ENCODE measurements at regions not wholly inside any gene's neighbourhood (a gene's known extent, or its start where the extent isn't known, plus 50 kb on each side); places are given as distances from the start of the nearest gene placed in this dataset.

DNA sequence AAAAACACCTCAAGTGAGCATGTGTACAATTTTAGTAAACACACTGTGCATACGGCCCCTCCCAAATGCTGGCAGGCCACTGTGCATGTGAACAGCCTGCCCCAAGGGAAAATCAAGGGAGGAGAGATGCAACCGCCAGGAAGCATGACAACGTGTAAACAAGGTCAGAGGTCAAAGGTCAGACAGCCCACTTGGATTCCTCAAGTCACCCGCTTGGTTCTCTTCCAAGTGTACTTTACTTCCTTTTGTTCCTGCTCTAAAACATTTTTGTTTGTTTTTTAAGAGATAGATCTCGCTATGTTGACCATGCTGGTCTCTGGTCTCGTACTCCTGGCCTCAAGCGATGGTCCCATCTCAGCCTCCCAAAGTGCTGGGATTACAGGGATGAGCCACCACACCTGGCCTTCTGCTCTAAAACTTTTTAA lies 126.7 kb upstream of the SHB start:
- ATAC-seq (no peak), DNase-seq (ENCODE audit: low spot score) (no peak)
- ChIA-PET CTCF (interaction anchor here (1.2 kb wide), 1 partner anchor 108 kb away, joined by 3 read pairs; no protein-coding TSS in a partner anchor), POLR2A (no interaction called here)
- peaks cover 63% of the 10 kb centered on the region for H3K27me3 Mint-ChIP-seq (ENCODE audit: low read depth)
- H3K4me1 Mint-ChIP-seq, result peaks cover 10% of the 10 kb centered on the region; the same call in 1 of the 2 replicates
- TF ChIP-seq GABPB1 (CRISPR knock-in tag; IDR thresholded peaks at IDR 0.05) (peak; percentile 58; the same call in 1 of the 2 replicates), ELF4 (CRISPR knock-in tag; IDR thresholded peaks at IDR 0.05; ENCODE audit: low read depth) (no peak)
- H3K27ac Mint-ChIP-seq, result no peak overlapping the region
- no peaks in the 10 kb centered on the region for H3K36me3 Mint-ChIP-seq
- no peak overlapping the region for H3K4me3 Mint-ChIP-seq
- no peaks in the 10 kb centered on the region for H3K9me3 Mint-ChIP-seq

DNA sequence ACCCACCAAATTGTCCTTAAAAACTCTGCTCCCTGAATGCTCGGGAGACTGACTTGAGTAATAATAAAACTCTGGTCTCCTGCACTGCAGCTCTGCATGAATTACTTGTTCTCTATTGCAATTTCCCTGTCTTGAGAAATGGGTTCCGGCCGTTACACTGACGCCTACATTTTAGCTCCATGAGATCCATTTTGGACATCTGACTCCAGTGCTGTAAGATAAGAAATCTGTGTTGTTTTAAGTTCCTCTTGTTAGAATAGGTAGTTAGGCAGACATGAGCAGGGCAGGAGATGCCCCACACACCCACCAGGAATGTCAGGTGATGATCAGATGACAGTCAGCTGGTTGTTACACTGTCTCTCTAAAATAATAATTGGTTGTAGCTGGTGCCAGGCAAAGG lies 125.8 kb upstream of the SHB start:
- Mint-ChIP-seq H3K27me3 (ENCODE audit: low read depth) (peaks cover 55% of the 10 kb centered on the region), H3K4me3 (no peak overlapping the region), H3K9me3 (no peaks in the 10 kb centered on the region), H3K36me3 (no peaks in the 10 kb centered on the region), H3K27ac (no peak overlapping the region), H3K4me1 (peaks cover 10% of the 10 kb centered on the region; the same call in 1 of the 2 replicates)
- TF ChIP-seq ZBTB21 (CRISPR knock-in tag; IDR thresholded peaks at IDR 0.05; ENCODE audit: borderline replicate concordance) (no peak), ZNF232 (CRISPR knock-in tag; IDR thresholded peaks at IDR 0.05) (no peak), JAZF1 (CRISPR knock-in tag; IDR thresholded peaks at IDR 0.05) (no peak), NFE2L1 (CRISPR knock-in tag; IDR thresholded peaks at IDR 0.05) (no peak), ZNF263 (CRISPR knock-in tag; IDR thresholded peaks at IDR 0.05; ENCODE audit: low read depth) (no peak), ZNF219 (CRISPR knock-in tag; IDR thresholded peaks at IDR 0.05; ENCODE audit: borderline replicate concordance) (no peak)
- TF ChIP-seq, protein P1, sequence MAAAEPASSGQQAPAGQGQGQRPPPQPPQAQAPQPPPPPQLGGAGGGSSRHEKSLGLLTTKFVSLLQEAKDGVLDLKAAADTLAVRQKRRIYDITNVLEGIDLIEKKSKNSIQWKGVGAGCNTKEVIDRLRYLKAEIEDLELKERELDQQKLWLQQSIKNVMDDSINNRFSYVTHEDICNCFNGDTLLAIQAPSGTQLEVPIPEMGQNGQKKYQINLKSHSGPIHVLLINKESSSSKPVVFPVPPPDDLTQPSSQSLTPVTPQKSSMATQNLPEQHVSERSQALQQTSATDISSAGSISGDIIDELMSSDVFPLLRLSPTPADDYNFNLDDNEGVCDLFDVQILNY (CRISPR knock-in tag; IDR thresholded peaks at IDR 0.05), result no peak
- TF ChIP-seq, protein P2, sequence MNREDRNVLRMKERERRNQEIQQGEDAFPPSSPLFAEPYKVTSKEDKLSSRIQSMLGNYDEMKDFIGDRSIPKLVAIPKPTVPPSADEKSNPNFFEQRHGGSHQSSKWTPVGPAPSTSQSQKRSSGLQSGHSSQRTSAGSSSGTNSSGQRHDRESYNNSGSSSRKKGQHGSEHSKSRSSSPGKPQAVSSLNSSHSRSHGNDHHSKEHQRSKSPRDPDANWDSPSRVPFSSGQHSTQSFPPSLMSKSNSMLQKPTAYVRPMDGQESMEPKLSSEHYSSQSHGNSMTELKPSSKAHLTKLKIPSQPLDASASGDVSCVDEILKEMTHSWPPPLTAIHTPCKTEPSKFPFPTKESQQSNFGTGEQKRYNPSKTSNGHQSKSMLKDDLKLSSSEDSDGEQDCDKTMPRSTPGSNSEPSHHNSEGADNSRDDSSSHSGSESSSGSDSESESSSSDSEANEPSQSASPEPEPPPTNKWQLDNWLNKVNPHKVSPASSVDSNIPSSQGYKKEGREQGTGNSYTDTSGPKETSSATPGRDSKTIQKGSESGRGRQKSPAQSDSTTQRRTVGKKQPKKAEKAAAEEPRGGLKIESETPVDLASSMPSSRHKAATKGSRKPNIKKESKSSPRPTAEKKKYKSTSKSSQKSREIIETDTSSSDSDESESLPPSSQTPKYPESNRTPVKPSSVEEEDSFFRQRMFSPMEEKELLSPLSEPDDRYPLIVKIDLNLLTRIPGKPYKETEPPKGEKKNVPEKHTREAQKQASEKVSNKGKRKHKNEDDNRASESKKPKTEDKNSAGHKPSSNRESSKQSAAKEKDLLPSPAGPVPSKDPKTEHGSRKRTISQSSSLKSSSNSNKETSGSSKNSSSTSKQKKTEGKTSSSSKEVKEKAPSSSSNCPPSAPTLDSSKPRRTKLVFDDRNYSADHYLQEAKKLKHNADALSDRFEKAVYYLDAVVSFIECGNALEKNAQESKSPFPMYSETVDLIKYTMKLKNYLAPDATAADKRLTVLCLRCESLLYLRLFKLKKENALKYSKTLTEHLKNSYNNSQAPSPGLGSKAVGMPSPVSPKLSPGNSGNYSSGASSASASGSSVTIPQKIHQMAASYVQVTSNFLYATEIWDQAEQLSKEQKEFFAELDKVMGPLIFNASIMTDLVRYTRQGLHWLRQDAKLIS (CRISPR knock-in tag; IDR thresholded peaks at IDR 0.05; ENCODE audit: borderline replicate concordance), result no peak
- CTCF ChIA-PET, result interaction anchor here (0.8 to 1.2 kb wide), 2 partner anchors 107 to 281 kb away, joined by 3 read pairs; no protein-coding TSS in a partner anchor
- DNase-seq (ENCODE audit: low spot score), result no peak
- POLR2A ChIA-PET, result no interaction called here
- no peak for ATAC-seq

DNA sequence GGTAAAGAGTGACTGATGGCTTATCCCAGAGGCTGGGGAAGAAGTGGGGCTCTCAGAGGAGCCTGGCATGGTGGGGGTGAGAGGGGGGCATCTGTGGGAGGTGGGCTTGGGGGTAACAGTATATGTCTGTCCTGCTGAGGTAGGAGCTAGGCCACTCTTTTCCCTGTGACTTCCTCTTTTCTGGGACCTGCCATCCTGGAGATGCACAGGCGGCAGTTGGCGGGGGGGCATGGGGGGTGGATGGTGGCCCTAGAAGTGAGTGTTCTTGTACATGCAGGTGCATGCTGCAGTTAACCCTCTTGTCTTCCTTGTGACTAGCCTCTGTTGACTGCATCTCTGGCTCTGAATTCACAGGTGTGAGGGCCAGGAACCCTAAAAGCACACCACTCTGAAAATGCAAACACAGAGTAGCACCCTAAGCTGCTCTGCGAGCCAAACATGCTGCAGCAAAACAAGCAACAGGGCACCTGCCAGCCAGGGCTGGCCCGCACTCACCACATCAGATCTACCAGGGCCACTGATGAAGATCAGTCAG lies 123.8 kb upstream of the SHB start:
- CTCF ChIA-PET, result no interaction called here
- H3K4me1 Mint-ChIP-seq, result peaks cover 10% of the 10 kb centered on the region; the same call in 1 of the 2 replicates
- POLR2A ChIA-PET, result no interaction called here
- H3K4me3 Mint-ChIP-seq, result no peak overlapping the region
- no peaks in the 10 kb centered on the region for H3K36me3 Mint-ChIP-seq
- H3K27ac Mint-ChIP-seq, result no peak overlapping the region
- TF ChIP-seq ZNF263 (CRISPR knock-in tag; IDR thresholded peaks at IDR 0.05; ENCODE audit: low read depth) (no peak), NFE2L1 (CRISPR knock-in tag; IDR thresholded peaks at IDR 0.05) (no peak), ZNF138 (CRISPR knock-in tag; conservative IDR thresholded peaks at IDR 0.05) (no peak), NR1H2 (CRISPR knock-in tag; IDR thresholded peaks at IDR 0.05) (no peak), ZNF317 (CRISPR knock-in tag; IDR thresholded peaks at IDR 0.05; ENCODE audit: borderline replicate concordance, low read depth) (no peak), FOXP1 (CRISPR knock-in tag; IDR thresholded peaks at IDR 0.05; ENCODE audit: borderline replicate concordance) (no peak), SMAD4 (CRISPR knock-in tag; IDR thresholded peaks at IDR 0.05) (no peak), ETV6 (CRISPR knock-in tag; IDR thresholded peaks at IDR 0.05) (no peak), TP53 (CRISPR knock-in tag; IDR thresholded peaks at IDR 0.05) (no peak), ZNF396 (CRISPR knock-in tag; IDR thresholded peaks at IDR 0.05; ENCODE audit: borderline replicate concordance) (no peak)
- TF ChIP-seq, protein P3, sequence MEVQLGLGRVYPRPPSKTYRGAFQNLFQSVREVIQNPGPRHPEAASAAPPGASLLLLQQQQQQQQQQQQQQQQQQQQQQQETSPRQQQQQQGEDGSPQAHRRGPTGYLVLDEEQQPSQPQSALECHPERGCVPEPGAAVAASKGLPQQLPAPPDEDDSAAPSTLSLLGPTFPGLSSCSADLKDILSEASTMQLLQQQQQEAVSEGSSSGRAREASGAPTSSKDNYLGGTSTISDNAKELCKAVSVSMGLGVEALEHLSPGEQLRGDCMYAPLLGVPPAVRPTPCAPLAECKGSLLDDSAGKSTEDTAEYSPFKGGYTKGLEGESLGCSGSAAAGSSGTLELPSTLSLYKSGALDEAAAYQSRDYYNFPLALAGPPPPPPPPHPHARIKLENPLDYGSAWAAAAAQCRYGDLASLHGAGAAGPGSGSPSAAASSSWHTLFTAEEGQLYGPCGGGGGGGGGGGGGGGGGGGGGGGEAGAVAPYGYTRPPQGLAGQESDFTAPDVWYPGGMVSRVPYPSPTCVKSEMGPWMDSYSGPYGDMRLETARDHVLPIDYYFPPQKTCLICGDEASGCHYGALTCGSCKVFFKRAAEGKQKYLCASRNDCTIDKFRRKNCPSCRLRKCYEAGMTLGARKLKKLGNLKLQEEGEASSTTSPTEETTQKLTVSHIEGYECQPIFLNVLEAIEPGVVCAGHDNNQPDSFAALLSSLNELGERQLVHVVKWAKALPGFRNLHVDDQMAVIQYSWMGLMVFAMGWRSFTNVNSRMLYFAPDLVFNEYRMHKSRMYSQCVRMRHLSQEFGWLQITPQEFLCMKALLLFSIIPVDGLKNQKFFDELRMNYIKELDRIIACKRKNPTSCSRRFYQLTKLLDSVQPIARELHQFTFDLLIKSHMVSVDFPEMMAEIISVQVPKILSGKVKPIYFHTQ (CRISPR knock-in tag; IDR thresholded peaks at IDR 0.05), result no peak
- TF ChIP-seq, protein P4, sequence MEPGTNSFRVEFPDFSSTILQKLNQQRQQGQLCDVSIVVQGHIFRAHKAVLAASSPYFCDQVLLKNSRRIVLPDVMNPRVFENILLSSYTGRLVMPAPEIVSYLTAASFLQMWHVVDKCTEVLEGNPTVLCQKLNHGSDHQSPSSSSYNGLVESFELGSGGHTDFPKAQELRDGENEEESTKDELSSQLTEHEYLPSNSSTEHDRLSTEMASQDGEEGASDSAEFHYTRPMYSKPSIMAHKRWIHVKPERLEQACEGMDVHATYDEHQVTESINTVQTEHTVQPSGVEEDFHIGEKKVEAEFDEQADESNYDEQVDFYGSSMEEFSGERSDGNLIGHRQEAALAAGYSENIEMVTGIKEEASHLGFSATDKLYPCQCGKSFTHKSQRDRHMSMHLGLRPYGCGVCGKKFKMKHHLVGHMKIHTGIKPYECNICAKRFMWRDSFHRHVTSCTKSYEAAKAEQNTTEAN (CRISPR knock-in tag; IDR thresholded peaks at IDR 0.05), result no peak
- ATAC-seq, result no peak
- no peak for DNase-seq (ENCODE audit: low spot score)
- H3K27me3 Mint-ChIP-seq (ENCODE audit: low read depth), result peaks cover 43% of the 10 kb centered on the region
- H3K9me3 Mint-ChIP-seq, result peaks cover 6% of the 10 kb centered on the region; the same call in 1 of the 2 replicates

All from WTC11 (cell line).